Esophagus muscularis mucosa (tissue), 4 donors: ENCODE measurements at regions not wholly inside any gene's neighbourhood (a gene's known extent, or its start where the extent isn't known, plus 50 kb on each side); places are given as distances from the start of the nearest gene placed in this dataset.

Experiments used
- CTCF ChIP-seq, 3 experiments: fragments of 200-600 bp in 2 of 3; fragments of 450-650 bp in 1 of 3; sonication (generic) in 2 of 3; IDR thresholded peaks; one replicate each; pipeline ENCODE4 v1.5.1; 2017 to 2019; ENCODE audit warnings: antibody characterized with exemption in 3 of 3, mild to moderate bottlenecking in 2 of 3, moderate library complexity in 1 of 3
- EP300 ChIP-seq: sonication (generic); formaldehyde crosslinking; IDR thresholded peaks from one replicate; pipeline ENCODE4 v1.6.1; 2017; ENCODE audit warnings: antibody characterized with exemption
- POLR2A ChIP-seq: fragments of 450-650 bp; IDR thresholded peaks from one replicate; pipeline ENCODE4 v1.6.1; 2017; ENCODE audit warnings: antibody characterized with exemption, moderate library complexity, mild to moderate bottlenecking, low read depth
- POLR2AphosphoS5 ChIP-seq, 2 donors: sonication (generic); formaldehyde crosslinking; IDR thresholded peaks; one replicate each; pipeline ENCODE4 v1.6.1; 2017; ENCODE audit warnings: antibody characterized with exemption in 2 of 2

- no peak for TF ChIP-seq POLR2AphosphoS5 (IDR thresholded peaks at IDR 0.05)
- no peak for TF ChIP-seq CTCF (IDR thresholded peaks at IDR 0.05)
- no peak for TF ChIP-seq POLR2A
- TF ChIP-seq EP300: no peak
Measured at GRCh38 chr1:47703981-47704596, 266.2 kb downstream of the FOXD2 start.
